OCI-LY7 (cell line): ENCODE measurements at regions not wholly inside any gene's neighbourhood (a gene's known extent, or its start where the extent isn't known, plus 50 kb on each side); places are given as distances from the start of the nearest gene placed in this dataset.

ENCODE experiments used
- BruUV-seq: library from RNA; stranded (reverse); fragments of 400-500 nt; replicated peaks from 2 replicates; lab custom pipeline; 2021; lab: Mats Ljungman, UMichigan
- CTCF ChIA-PET: fragments of 300-600 bp; sonication (Branson Sonifier 250); formaldehyde crosslinking; loops from one replicate; lab custom pipeline; 2022; ENCODE audit warnings: antibody characterized with exemption; ENCODE audit not compliant: unreplicated experiment; lab: Charles Lee
- POLR2A ChIA-PET: fragments of 300-600 bp; sonication (Branson Sonifier 250); formaldehyde crosslinking; loops from one replicate; lab custom pipeline; 2022; ENCODE audit warnings: antibody characterized with exemption; lab: Charles Lee
- DNase-seq: peaks from one replicate; pipeline ENCODE4 v3.0.0-alpha.2; 2015; ENCODE audit warnings: low spot score
- H2AFZ ChIP-seq: fragments of 200-600 bp; sonication (generic), shearing (Covaris generic); 2 replicates; pipeline ENCODE4 v1.6.1; 2014; ENCODE audit warnings: mild to moderate bottlenecking, antibody characterized with exemption, low read length, moderate library complexity
- H3K27ac ChIP-seq: fragments of 200-600 bp; sonication (generic); 2 replicates; pipeline ENCODE4 v1.5.1; 2014; ENCODE audit warnings: mixed run types, low read depth, mild to moderate bottlenecking, moderate library complexity, low read length, inconsistent platforms; ENCODE audit not compliant: poor library complexity, severe bottlenecking
- H3K36me3 ChIP-seq: fragments of 200-600 bp; sonication (generic); 2 replicates; pipeline ENCODE4 v1.6.1; 2014; ENCODE audit warnings: mild to moderate bottlenecking, antibody characterized with exemption, low read length, moderate library complexity, mixed read lengths; ENCODE audit not compliant: insufficient read depth
- H3K4me1 ChIP-seq: fragments of 200-600 bp; sonication (generic); 2 replicates; pipeline ENCODE4 v1.5.1; 2014; ENCODE audit warnings: mild to moderate bottlenecking, low read length; ENCODE audit not compliant: insufficient read depth, poor library complexity, severe bottlenecking
- H3K4me2 ChIP-seq: fragments of 200-600 bp; sonication (generic); 2 replicates; pipeline ENCODE4 v1.6.1; 2014; ENCODE audit warnings: mild to moderate bottlenecking, low read length
- H3K4me3 ChIP-seq: fragments of 200-600 bp; sonication (generic); 2 replicates; pipeline ENCODE4 v1.5.1; 2014; ENCODE audit warnings: mild to moderate bottlenecking, low read depth, low read length; ENCODE audit not compliant: poor library complexity, severe bottlenecking
- H3K79me2 ChIP-seq: fragments of 200-600 bp; sonication (generic); 2 replicates; pipeline ENCODE4 v1.6.1; 2016; ENCODE audit warnings: low read depth, mild to moderate bottlenecking, low read length, moderate library complexity, mixed read lengths; ENCODE audit not compliant: insufficient read depth
- H3K9me2 ChIP-seq: fragments of 200-600 bp; sonication (generic); 2 replicates; pipeline ENCODE4 v1.6.1; 2016; ENCODE audit warnings: mild to moderate bottlenecking, low read length, mixed read lengths; ENCODE audit not compliant: insufficient read depth
- H3K9me3 ChIP-seq: fragments of 200-600 bp; sonication (generic); 2 replicates; pipeline ENCODE4 v1.6.1; 2014; ENCODE audit warnings: mild to moderate bottlenecking, mixed run types, low read length, mixed read lengths
- H4K20me1 ChIP-seq: fragments of 200-600 bp; sonication (generic); 2 replicates; pipeline ENCODE4 v1.6.1; 2014; ENCODE audit warnings: mild to moderate bottlenecking, antibody characterized with exemption, low read length, moderate library complexity, mixed read lengths; ENCODE audit not compliant: insufficient read depth
- CTCF ChIP-seq: fragments of 200-600 bp; sonication (generic); conservative IDR thresholded peaks from 2 replicates; pipeline ENCODE4 v1.5.1; 2014; ENCODE audit warnings: mild to moderate bottlenecking, antibody characterized with exemption, low read length, moderate library complexity, mixed read lengths
- EZH2phosphoT487 ChIP-seq: fragments of 200-600 bp; sonication (generic); IDR thresholded peaks from 2 replicates; pipeline ENCODE4 v1.6.1; 2018; ENCODE audit warnings: low read depth, borderline replicate concordance, mild to moderate bottlenecking, mixed run types, antibody characterized with exemption, low read length, moderate library complexity, mixed read lengths
- intact Hi-C: fragments of 100-400 bp; cut with micrococcal nuclease; formaldehyde crosslinking; loops from one replicate; pipeline ENCODE4 v1.10.0; 2022; ENCODE audit not compliant: unreplicated experiment

GRCh38 chr11:19442554-19442910 lies 201.8 kb upstream of the E2F8 start:
- ChIA-PET POLR2A (interaction anchor here (0.6 to 1.6 kb wide), 5 partner anchors 10 to 14 kb away, joined by 3 to 8 read pairs (median 3); no protein-coding TSS in a partner anchor), CTCF (no interaction called here)
- H3K9me2 ChIP-seq = no peaks in the 10 kb centered on the region
- H4K20me1 ChIP-seq = no peaks in the 10 kb centered on the region
- no peaks in the 10 kb centered on the region for H3K79me2 ChIP-seq
- DNase-seq = peak; percentile 21
- no peak overlapping the region for H3K27ac ChIP-seq
- peaks cover 30% of the 10 kb centered on the region for H3K4me1 ChIP-seq
- H3K4me3 ChIP-seq = no peak overlapping the region
- peak overlapping the region; percentile 91 for H2AFZ ChIP-seq
- no peaks in the 10 kb centered on the region for H3K9me3 ChIP-seq
- BruUV-seq = no TSS peak
- H3K36me3 ChIP-seq = no peaks in the 10 kb centered on the region
- intact Hi-C loops = no loop called here
- peak overlapping the region; percentile 37; the same call in 1 of the 2 replicates for H3K4me2 ChIP-seq
- no peak for TF ChIP-seq EZH2phosphoT487
- TF ChIP-seq CTCF = no peak

- CTCF ChIA-PET = no interaction called here
- peak overlapping the region; percentile 91 for H2AFZ ChIP-seq
- no peak overlapping the region for H3K27ac ChIP-seq
- no peaks in the 10 kb centered on the region for H3K79me2 ChIP-seq
- no peaks in the 10 kb centered on the region for H3K9me3 ChIP-seq
- H3K4me3 ChIP-seq = no peak overlapping the region
- BruUV-seq = no TSS peak
- no peaks in the 10 kb centered on the region for H3K9me2 ChIP-seq
- H3K36me3 ChIP-seq = no peaks in the 10 kb centered on the region
- intact Hi-C loops = no loop called here
- H3K4me1 ChIP-seq = peaks cover 35% of the 10 kb centered on the region
- POLR2A ChIA-PET = interaction anchor here (0.6 to 1.6 kb wide), 4 partner anchors 9 to 15 kb away, joined by 3 to 8 read pairs (median 3); no protein-coding TSS in a partner anchor
- DNase-seq = peak; percentile 49
- H3K4me2 ChIP-seq = peak overlapping the region; percentile 37; the same call in 1 of the 2 replicates
- TF ChIP-seq EZH2phosphoT487 (no peak), CTCF (no peak)
- no peaks in the 10 kb centered on the region for H4K20me1 ChIP-seq
Measured at GRCh38 chr11:19441752-19442553, 201.2 kb upstream of the E2F8 start.

- Histone ChIP-seq H3K4me3 (no peak overlapping the region), H3K36me3 (peaks cover 2% of the 10 kb centered on the region), H3K4me1 (peaks cover 42% of the 10 kb centered on the region), H4K20me1 (no peaks in the 10 kb centered on the region), H3K4me2 (0 out of 2 replicates have a peak overlapping the region, but pooled peaks have one; percentile 37), H3K9me3 (peaks cover 3% of the 10 kb centered on the region; the same call in 1 of the 2 replicates), H2AFZ (peak overlapping the region; percentile 91; the same call in 1 of the 2 replicates), H3K9me2 (no peaks in the 10 kb centered on the region), H3K79me2 (no peaks in the 10 kb centered on the region), H3K27ac (no peak overlapping the region)
- POLR2A ChIA-PET = no interaction called here
- no TSS peak for BruUV-seq
- intact Hi-C loops = no loop called here
- CTCF ChIA-PET = no interaction called here
- DNase-seq = no peak
- TF ChIP-seq CTCF (no peak), EZH2phosphoT487 (no peak)
Measured at GRCh38 chr11:19441288-19441687, 200.5 kb upstream of the E2F8 start.
